ENCODE measurements at regions not wholly inside any gene's neighbourhood (a gene's known extent, or its start where the extent isn't known, plus 50 kb on each side); places are given as distances from the start of the nearest gene placed in this dataset.

DNA sequence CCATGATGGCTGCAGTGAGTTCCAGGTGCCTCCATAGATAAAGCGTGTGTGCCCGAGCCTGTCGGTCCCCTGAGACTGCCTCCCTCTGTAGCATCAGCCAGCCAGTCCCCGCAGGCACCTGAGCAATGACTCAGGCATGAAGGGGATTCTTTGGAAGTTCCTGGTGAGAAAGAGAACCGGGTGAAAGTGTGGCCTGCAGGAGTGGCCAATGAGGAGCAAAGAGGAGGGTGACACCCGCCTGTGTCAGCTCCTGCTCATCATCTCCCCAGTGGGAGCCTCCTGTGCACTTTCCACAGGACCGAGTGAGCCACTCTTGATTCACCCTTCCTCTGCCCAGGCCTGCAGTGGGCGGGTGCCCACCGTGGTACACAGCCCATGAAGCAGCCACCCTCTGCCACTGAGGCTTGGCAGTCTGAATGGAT is 71.2 kb upstream of the PTPN1 start:
- Histone ChIP-seq H3K9ac (ENCODE audit: insufficient read length, low read depth) (no peak overlapping the region), H3K36me3 (ENCODE audit: insufficient read depth, insufficient read length, low read length) (no peaks in the 10 kb centered on the region), H3K9me3 (ENCODE audit: insufficient read depth, low read length) (no peaks in the 10 kb centered on the region), H3K4me1 (ENCODE audit: insufficient read depth, insufficient read length) (peaks cover 18% of the 10 kb centered on the region), H3K27me3 (ENCODE audit: insufficient read depth, insufficient read length) (no peaks in the 10 kb centered on the region), H3K4me3 (ENCODE audit: insufficient read length, low read depth) (no peak overlapping the region)
- TF ChIP-seq YY1 (IDR thresholded peaks at IDR 0.05; ENCODE audit: insufficient read depth, insufficient read length) (no peak), ZNF274 (IDR thresholded peaks at IDR 0.05; ENCODE audit: low read depth, low read length) (no peak), SUZ12 (IDR thresholded peaks at IDR 0.05; ENCODE audit: extremely low read depth, insufficient read depth, insufficient read length) (no peak)
- DNase-seq (ENCODE audit: low read depth, low spot score) = no peak

DNA sequence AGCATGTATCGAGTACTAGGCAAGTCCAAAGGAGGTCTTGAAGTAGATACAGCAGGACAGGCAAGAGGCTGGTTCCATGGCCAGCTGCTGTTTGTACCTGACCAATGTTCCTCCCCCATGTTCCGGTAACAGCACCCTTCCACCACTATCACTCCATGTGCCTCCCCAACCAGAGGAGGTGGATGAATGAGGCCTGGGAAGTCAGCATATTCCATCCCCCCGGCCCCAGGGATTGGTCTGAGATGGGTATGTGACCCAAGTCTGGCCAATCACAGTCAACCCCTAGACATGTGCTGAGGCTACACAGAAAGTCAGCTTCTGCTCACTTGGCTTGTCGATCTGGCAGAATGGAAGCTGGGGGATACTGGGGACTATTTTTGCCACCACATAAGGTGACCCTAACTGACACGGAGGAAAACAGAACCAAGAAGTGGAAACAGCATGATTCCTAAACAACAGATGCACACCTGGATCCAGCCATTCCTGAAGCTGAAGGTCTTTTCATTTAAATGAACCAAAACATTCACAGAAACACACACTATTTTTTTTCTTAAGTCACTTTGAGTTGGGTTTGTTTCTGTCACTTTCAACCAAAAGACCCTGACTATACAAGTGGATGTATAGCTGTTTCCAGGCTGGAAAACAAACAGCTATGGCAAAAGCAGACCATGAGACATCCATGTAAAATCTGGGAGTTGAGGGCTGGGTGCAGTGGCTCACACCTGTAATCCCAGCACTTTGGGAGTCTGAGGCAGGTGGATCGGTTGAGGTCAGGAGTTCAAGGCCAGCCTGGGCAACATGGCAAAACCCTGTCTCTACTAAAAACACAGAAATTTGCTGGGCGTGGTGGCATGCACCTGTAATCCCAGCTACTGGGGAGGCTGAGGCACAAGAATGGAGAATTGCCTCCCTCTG is 70.4 kb upstream of the PTPN1 start:
- H3K4me3 ChIP-seq (ENCODE audit: insufficient read length, low read depth) = no peak overlapping the region
- H3K36me3 ChIP-seq (ENCODE audit: insufficient read depth, insufficient read length, low read length) = no peaks in the 10 kb centered on the region
- H3K9me3 ChIP-seq (ENCODE audit: insufficient read depth, low read length) = no peaks in the 10 kb centered on the region
- H3K4me1 ChIP-seq (ENCODE audit: insufficient read depth, insufficient read length) = peaks cover 17% of the 10 kb centered on the region
- no peak overlapping the region for H3K9ac ChIP-seq (ENCODE audit: insufficient read length, low read depth)
- DNase-seq (ENCODE audit: low read depth, low spot score) = no peak
- no peaks in the 10 kb centered on the region for H3K27me3 ChIP-seq (ENCODE audit: insufficient read depth, insufficient read length)
- TF ChIP-seq YY1 (IDR thresholded peaks at IDR 0.05; ENCODE audit: insufficient read depth, insufficient read length) = no peak
- TF ChIP-seq SUZ12 (IDR thresholded peaks at IDR 0.05; ENCODE audit: extremely low read depth, insufficient read depth, insufficient read length) = no peak
- TF ChIP-seq ZNF274 (IDR thresholded peaks at IDR 0.05; ENCODE audit: low read depth, low read length) = no peak

DNA sequence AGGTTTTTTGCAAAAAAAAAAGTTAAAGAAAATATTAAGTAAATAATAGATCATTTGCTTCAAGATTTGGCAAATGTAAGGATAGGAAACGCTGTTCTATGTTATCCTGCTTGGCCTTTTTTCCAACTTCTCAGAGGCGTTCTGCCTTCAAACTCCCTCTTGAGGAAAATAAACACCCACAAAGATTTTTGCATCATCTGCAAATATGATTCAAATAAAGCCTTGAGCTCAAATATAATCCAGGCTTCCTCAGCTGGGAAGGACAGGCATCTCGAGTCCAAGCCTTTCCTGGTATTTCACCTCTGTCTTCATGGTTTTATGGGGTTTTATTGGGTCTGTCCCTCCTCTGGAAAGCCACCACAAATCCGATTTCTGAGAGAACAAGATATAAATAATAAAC is 67.7 kb upstream of the PTPN1 start:
- H3K9me3 ChIP-seq (ENCODE audit: insufficient read depth, low read length) = no peaks in the 10 kb centered on the region
- no peak overlapping the region for H3K9ac ChIP-seq (ENCODE audit: insufficient read length, low read depth)
- peaks cover 2% of the 10 kb centered on the region for H3K4me1 ChIP-seq (ENCODE audit: insufficient read depth, insufficient read length)
- no peak overlapping the region for H3K4me3 ChIP-seq (ENCODE audit: insufficient read length, low read depth)
- TF ChIP-seq YY1 (IDR thresholded peaks at IDR 0.05; ENCODE audit: insufficient read depth, insufficient read length) (no peak), SUZ12 (IDR thresholded peaks at IDR 0.05; ENCODE audit: extremely low read depth, insufficient read depth, insufficient read length) (no peak), ZNF274 (IDR thresholded peaks at IDR 0.05; ENCODE audit: low read depth, low read length) (no peak)
- DNase-seq (ENCODE audit: low read depth, low spot score) = no peak
- H3K36me3 ChIP-seq (ENCODE audit: insufficient read depth, insufficient read length, low read length) = no peaks in the 10 kb centered on the region
- H3K27me3 ChIP-seq (ENCODE audit: insufficient read depth, insufficient read length) = no peaks in the 10 kb centered on the region

DNA sequence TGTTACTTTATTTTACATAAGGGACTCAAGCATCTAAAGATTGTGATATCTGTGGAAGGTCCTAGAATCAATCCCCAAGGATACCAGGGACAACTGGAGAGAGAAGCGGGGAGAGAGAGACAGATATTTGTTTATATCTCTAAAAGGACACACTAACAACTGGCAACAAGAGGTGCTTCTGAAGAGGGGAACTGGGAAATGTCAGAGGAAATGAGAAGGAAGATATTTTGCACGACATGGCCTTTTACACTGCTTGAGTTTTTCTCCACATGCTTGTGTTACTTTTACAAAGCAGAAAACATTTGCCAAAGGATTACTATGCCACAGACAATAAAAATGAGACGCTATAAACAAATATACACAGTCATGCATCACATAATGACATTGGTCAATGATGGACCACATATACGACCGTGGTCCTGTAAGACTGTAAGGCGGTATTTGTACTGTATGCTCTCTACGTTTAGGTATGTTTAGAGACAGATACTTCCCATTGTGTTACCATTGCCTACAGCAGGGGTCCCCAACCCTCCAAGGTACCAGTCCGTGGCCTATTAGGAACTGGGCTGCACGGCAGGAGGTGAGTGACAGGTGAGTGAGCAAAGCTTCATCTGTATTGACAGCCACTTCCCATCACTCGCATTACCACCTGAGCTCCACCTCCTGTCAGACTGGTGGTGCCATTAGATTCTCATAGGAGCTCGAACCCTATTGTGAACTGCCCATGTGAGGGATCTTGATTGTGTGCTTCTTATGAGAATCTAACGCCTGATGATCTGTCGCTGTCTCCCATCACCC is 64.6 kb upstream of the PTPN1 start:
- no peaks in the 10 kb centered on the region for H3K9me3 ChIP-seq (ENCODE audit: insufficient read depth, low read length)

DNA sequence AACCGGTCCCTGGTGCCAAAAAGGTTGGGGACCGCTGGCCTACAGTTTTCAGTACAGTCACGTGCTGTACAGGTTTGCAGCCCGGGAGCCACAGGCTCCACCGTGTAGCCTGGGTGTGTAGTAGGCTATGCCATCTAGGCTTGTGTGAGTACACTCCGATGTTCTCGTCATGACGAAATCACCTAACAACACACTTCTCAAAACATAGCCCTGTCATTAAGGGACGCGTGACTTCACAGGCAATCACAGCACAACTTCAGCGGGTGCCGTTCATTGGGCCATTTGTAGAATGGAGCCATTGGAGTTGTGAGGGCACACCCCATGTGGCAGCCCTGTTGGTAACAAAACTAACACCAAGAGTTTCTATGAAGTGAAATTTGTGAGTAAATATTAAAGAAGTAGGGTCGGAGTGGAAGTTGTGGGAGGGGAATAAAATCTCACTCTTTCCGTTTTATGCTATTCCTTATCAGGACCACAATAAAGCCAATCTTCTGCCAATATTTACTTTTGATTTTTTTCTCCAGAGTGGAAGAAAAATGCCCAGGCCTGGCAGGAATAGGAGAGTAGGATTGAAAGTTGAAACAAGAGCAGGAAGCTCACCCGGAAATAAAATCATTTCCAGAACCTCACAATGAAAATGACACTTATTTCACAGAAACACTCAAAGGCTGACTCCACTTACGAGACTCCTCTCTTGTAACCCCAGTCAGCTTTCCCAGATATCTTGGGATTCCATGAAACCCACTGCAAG is 63.7 kb upstream of the PTPN1 start:
- no peak overlapping the region for H3K9ac ChIP-seq (ENCODE audit: insufficient read length, low read depth)
- H3K9me3 ChIP-seq (ENCODE audit: insufficient read depth, low read length) = no peaks in the 10 kb centered on the region
- peaks cover 9% of the 10 kb centered on the region for H3K4me1 ChIP-seq (ENCODE audit: insufficient read depth, insufficient read length)
- H3K27me3 ChIP-seq (ENCODE audit: insufficient read depth, insufficient read length) = no peaks in the 10 kb centered on the region
- no peaks in the 10 kb centered on the region for H3K36me3 ChIP-seq (ENCODE audit: insufficient read depth, insufficient read length, low read length)
- no peak for TF ChIP-seq YY1 (IDR thresholded peaks at IDR 0.05; ENCODE audit: insufficient read depth, insufficient read length)
- no peak for DNase-seq (ENCODE audit: low read depth, low spot score)
- H3K4me3 ChIP-seq (ENCODE audit: insufficient read length, low read depth) = no peak overlapping the region

More for the DNA sequence above, 64.6 kb upstream of the PTPN1 start:
- no peak for DNase-seq (ENCODE audit: low read depth, low spot score)
- no peak overlapping the region for H3K9ac ChIP-seq (ENCODE audit: insufficient read length, low read depth)
- H3K4me1 ChIP-seq (ENCODE audit: insufficient read depth, insufficient read length) = peaks cover 7% of the 10 kb centered on the region
- no peak overlapping the region for H3K4me3 ChIP-seq (ENCODE audit: insufficient read length, low read depth)
- no peaks in the 10 kb centered on the region for H3K36me3 ChIP-seq (ENCODE audit: insufficient read depth, insufficient read length, low read length)
- H3K27me3 ChIP-seq (ENCODE audit: insufficient read depth, insufficient read length) = no peaks in the 10 kb centered on the region
- no peak for TF ChIP-seq YY1 (IDR thresholded peaks at IDR 0.05; ENCODE audit: insufficient read depth, insufficient read length)
- TF ChIP-seq SUZ12 (IDR thresholded peaks at IDR 0.05; ENCODE audit: extremely low read depth, insufficient read depth, insufficient read length) = no peak
- no peak for TF ChIP-seq ZNF274 (IDR thresholded peaks at IDR 0.05; ENCODE audit: low read depth, low read length)

DNA sequence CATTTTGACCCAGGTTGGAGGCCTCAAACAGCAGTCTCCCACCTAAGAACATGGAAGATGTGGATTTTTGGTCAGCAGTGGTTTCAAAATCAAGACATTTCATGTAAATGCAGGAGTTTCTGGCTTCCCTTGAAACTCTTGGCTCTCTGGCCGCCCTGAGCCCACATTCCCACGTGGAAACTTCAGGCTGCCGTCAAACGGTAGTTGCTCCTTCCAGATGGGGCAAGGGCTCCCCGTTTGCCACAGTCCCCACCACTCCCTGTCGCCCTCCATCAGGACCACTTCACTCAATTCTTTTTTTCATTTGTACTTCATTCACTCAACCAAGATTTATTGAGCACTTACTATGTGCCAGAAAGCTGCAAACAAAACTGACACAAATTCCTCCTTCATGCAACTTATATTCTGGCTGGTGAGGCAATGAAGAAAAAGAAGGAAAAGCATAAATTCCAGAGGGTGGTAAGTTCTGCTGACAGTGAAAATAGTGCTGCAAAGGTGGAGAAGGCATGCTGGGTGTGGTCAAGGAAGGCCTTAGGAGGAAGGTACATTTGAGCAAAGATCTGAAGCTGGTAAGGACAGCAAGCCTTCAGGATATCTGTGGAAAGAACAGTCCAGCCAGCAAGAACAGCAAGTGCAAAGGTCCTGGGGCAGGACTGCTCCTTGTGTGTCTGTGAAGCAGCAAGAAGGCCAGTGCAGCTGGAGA is 62.9 kb upstream of the PTPN1 start:
- H3K4me1 ChIP-seq (ENCODE audit: insufficient read depth, insufficient read length) = peaks cover 9% of the 10 kb centered on the region
- H3K4me3 ChIP-seq (ENCODE audit: insufficient read length, low read depth) = no peak overlapping the region
- no peak for DNase-seq (ENCODE audit: low read depth, low spot score)
- no peaks in the 10 kb centered on the region for H3K27me3 ChIP-seq (ENCODE audit: insufficient read depth, insufficient read length)
- no peak overlapping the region for H3K9ac ChIP-seq (ENCODE audit: insufficient read length, low read depth)
- H3K36me3 ChIP-seq (ENCODE audit: insufficient read depth, insufficient read length, low read length) = no peaks in the 10 kb centered on the region
- no peak for TF ChIP-seq YY1 (IDR thresholded peaks at IDR 0.05; ENCODE audit: insufficient read depth, insufficient read length)
- no peak for TF ChIP-seq ZNF274 (IDR thresholded peaks at IDR 0.05; ENCODE audit: low read depth, low read length)
- TF ChIP-seq SUZ12 (IDR thresholded peaks at IDR 0.05; ENCODE audit: extremely low read depth, insufficient read depth, insufficient read length) = no peak
- no peaks in the 10 kb centered on the region for H3K9me3 ChIP-seq (ENCODE audit: insufficient read depth, low read length)

Measured in NT2/D1 (cell line).